ENCODE measurements at regions not wholly inside any gene's neighbourhood (a gene's known extent, or its start where the extent isn't known, plus 50 kb on each side); places are given as distances from the start of the nearest gene placed in this dataset.
A peak's percentile ranks its signal among the peaks of the same experiment; 100 is the strongest.
"Not testable (repeated sequence)": the region's sequence is repeated elsewhere in the genome, so short reads cannot be mapped to it uniquely, and the experiment has no call there.

GRCh38 chr1:67482733-67483482 is 52.7 kb upstream of the SERBP1 start:
- DNase-seq = no peak

- DNase-seq = no peak
Measured at GRCh38 chr1:67484492-67484891, 54.3 kb upstream of the SERBP1 start.

- DNase-seq = no peak
Measured at GRCh38 chr1:67485046-67485811, 55.0 kb upstream of the SERBP1 start.

GRCh38 chr1:67489643-67490042 is 59.4 kb upstream of the SERBP1 start:
- no peak for DNase-seq

- DNase-seq = no peak
Measured at GRCh38 chr1:67491280-67491679, 61.1 kb upstream of the SERBP1 start.

GRCh38 chr1:67493148-67493547 is 62.9 kb upstream of the SERBP1 start:
- no peak for DNase-seq

DNA sequence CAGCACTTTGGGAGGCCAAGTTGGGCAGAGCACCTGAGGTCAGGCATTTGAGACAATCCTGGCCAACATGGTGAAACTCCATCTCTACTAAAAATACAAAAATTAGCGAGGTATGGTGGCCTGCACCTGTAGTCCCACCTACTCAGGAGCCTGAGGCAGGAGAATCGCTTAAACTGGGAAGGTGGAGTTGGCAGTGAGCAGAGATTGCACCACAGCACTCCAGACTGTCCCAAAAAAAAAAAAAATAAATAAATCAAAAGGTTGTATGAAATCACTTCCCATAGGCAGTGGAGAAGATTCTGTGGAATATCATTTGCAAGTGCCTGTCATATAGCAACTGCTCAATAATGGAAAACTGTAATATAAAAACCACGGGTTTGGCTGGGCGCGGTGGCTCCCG is 65.1 kb upstream of the SERBP1 start:
- no peak for DNase-seq

DNA sequence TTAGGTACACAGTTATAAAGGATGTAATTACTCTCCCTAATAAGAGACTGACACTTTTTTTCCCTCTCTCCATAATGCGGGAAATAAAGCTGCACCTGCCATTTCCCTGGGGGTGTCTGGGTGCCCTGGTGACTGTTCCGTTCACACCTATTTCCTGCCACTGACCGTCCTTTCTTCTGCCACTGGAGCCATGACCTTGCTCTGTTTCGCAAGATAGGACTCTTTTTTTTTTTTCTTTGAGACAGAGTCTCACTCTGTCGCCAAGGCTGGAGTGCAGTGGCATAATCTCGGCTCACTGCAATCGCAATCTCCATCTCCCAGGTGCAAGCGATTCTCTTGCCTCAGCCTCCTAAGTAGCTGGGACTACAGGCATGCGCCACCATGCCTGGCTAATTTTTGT is 66.1 kb upstream of the SERBP1 start:
- no peak for DNase-seq

DNA sequence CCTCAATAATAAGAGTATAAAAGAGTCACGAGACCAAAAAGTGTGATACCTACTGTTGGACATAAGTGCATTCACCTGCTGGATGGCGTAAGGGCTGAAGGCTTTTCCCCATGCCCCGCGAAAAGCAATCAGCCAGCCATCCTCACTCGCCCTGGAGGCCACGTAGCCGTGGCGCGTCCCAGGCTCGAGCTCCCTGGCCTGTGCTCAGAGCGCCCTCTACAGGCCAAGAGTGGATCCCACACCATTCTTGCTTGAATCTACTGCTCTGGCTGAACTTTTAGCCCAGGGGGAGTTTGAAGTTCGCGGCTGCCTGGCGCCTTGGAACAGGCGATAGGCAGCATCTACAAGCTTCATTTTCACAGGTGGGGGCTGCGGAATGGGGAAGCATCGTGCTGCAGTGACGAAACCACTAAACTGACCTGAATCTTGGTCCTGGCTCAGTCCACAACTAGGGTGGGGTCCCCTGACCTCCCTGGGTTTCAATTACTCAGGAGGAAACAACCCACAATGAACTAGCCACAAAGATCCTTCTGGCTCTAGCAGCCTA is 70.3 kb upstream of the SERBP1 start:
- DNase-seq = peak in 12 of 14 donors; percentile 4 to 80 (median 44)

- DNase-seq = no peak
Measured at GRCh38 chr1:67503974-67504373, 73.8 kb upstream of the SERBP1 start.

DNA sequence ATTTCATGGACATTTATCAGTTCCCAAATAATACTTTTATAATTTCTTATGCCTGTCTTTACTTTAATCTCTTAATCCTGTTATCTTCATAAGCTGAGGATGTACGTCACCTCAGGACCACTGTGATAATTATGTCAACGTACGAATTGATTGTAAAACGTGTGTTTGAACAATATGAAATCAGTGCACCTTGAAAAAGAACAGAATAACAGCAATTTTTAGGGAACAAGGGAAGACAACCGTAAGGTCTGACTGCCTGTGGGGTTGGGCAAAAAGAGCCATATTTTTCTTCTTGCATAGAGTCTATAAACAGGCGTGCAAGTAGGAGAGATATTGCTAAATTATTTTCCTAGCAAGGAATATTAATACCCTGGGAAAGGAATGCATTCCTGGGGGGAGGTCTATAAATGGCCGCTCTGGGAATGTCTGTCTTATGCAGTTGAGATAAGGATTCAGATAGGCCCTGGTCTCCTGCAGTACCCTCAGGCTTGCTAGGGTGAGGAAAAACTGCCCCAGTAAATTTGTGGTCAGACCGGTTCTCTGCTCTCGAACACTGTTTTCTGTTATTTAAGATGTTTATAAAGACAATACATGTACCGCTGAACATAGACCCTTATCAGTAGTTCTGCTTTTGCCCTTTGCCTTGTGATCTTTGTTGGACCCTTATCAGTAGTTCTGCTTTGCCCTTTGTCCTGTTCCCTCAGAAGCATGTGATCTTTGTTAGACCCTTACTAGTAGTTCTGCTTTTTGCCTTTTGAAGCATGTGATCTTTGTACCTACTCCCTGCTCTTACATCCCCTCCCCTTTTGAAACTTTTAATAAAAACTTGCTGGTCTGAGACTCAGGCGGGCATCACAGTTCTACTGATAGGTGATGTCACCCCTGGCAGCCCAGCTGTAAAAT is 83.4 kb upstream of the SERBP1 start:
- not testable (repeated sequence) for DNase-seq

- no peak for DNase-seq
Measured at GRCh38 chr1:67514300-67514699, 84.1 kb upstream of the SERBP1 start.

GRCh38 chr1:67514786-67515185 is 84.6 kb upstream of the SERBP1 start:
- DNase-seq = no peak

- DNase-seq = no peak
Measured at GRCh38 chr1:67515324-67516080, 85.3 kb upstream of the SERBP1 start.

DNA sequence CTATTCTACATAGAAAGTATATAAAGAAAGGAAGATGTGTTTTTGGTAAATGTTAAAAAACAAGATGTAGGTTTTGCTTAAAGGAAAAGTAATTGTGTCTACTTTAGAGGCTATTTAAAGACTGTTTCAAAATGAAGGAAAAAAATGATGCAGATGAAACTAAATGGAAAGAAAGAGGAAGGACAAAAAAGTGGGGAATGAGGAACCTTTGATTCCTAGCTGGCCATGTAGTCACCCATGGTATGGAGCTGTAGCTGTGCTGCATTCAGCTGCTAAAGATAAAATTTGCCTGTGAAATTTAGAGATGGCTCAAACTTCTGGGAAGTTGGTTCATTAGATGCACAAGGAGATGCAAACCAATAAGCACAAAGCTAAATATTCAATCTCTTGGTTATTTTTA is 86.8 kb upstream of the SERBP1 start:
- no peak for DNase-seq

GRCh38 chr1:67522001-67522441 is 91.8 kb upstream of the SERBP1 start:
- no peak for DNase-seq

DNA sequence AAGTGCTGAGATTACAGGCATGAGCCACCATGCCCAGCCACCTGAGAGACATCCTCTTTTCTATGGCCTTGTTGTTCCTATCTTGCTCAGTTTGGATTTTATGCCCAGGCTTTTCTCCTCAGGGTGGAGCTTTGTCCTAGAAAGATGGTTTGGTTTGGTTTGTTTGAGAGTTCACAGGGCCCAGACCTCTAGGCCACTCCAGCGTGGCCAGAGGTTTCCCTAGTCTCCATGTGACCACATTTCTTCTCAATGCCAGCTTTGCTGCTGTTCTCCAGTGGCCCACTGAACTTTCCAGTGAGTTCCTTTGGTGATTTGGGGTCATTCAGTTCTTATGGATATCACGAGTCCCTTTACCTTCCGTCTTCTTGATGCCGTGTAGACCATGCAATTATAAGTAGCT is 92.6 kb upstream of the SERBP1 start:
- no peak for DNase-seq

DNA sequence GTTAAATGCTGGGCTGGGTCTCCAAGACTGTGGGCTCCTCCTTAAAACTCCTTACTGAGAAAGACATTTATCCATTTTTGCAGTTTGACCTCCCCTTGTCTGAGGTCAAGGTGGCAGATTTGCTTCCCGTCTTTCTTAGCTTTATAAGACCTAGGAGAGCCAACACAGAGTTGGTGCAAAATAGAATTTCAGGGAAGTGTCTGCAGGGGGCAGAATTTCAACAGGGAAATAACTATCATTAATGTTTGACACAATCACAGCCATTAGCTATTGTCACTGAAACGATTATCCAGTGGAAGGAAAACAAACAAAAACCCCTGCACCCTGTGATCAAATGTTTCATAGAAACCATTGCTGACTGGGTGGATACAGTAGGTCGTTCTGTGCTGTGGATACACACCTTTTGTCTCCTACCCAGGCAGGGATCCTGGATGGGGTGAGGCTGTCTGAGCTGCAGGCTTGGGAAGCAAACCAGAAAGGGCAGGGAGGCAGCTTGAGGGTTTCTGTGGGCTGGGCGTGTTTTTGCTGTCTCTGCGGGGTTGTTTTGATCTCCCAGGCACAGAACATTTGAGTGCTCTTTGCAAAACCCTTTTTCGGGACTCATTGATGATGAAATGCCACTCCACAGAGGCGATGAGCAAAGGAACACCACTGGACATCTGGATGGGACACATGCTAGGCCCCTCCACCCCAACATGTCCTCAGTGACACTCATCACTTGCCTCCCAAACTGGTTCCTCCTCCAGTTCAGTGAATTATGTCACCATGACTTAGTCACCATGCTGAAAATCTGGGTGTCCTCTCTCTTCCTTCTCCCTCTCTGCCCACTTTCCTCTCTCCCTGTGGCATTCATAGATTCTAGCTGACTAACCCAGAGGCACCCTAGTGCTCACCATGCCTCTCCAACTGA is 94.2 kb upstream of the SERBP1 start:
- DNase-seq = no peak

- no peak for DNase-seq
Measured at GRCh38 chr1:67525053-67525760, 95.0 kb upstream of the SERBP1 start.

DNA sequence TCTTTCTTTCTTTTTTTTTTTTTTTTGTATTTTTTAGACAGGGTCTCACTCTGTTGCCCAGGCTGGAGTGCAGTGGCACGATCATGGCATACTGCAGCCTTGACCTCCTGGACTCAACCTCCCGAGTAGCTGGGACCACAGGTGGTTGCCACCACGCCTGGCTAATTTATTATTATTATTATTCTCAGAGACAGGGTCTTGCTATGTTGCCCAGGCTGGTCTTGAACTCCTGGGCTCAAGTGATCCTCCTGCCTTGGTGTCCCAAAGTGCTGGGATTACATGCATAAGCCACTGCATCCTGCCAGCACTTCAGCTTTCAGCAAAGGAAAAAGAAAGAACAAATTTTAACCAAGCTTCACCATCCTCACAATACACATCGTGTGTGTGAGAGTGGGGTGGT is 97.9 kb upstream of the SERBP1 start:
- no peak for DNase-seq
